PC-9 (cell line): ENCODE measurements at regions not wholly inside any gene's neighbourhood (a gene's known extent, or its start where the extent isn't known, plus 50 kb on each side); places are given as distances from the start of the nearest gene placed in this dataset.

ENCODE experiments used
- BruUV-seq: library from RNA; stranded (reverse); fragments of 400-500 nt; replicated peaks from 2 replicates; lab custom pipeline; 2021; lab: Mats Ljungman, UMichigan
- CTCF ChIA-PET: fragments of 300-600 bp; sonication (Branson Sonifier 250); formaldehyde crosslinking; loops from one replicate; lab custom pipeline; 2022; ENCODE audit warnings: antibody characterized with exemption; lab: Charles Lee
- POLR2A ChIA-PET: fragments of 300-600 bp; sonication (Branson Sonifier 250); formaldehyde crosslinking; loops from one replicate; lab custom pipeline; 2022; ENCODE audit warnings: antibody characterized with exemption; ENCODE audit not compliant: unreplicated experiment; lab: Charles Lee
- DNase-seq, 2 experiments: peaks; one replicate each; pipeline versions ENCODE4 v3.0.0 to v3.0.0-alpha.2; 2015 to 2022; ENCODE audit warnings: mixed read lengths in 1 of 2
- H2AFZ ChIP-seq: fragments of 200-600 bp; sonication (generic); 2 replicates; pipeline ENCODE4 v1.8.1; 2017; ENCODE audit warnings: antibody characterized with exemption
- H3F3A ChIP-seq: fragments of 200-600 bp; sonication (generic); 2 replicates; pipeline ENCODE4 v1.8.1; 2017; ENCODE audit warnings: antibody characterized with exemption, mild to moderate bottlenecking, low read depth; ENCODE audit not compliant: insufficient read depth
- H3K27ac ChIP-seq: fragments of 200-600 bp; sonication (generic); 2 replicates; pipeline ENCODE4 v1.6.1; 2016; ENCODE audit warnings: mixed run types
- H3K27me3 ChIP-seq: fragments of 200-600 bp; sonication (generic); 2 replicates; pipeline ENCODE4 v1.6.1; 2016; ENCODE audit warnings: low read depth, mixed run types; ENCODE audit not compliant: insufficient read depth
- H3K36me3 ChIP-seq: fragments of 200-600 bp; sonication (generic); 2 replicates; pipeline ENCODE4 v1.6.1; 2016; ENCODE audit warnings: low read depth, mixed run types
- H3K4me1 ChIP-seq: fragments of 200-600 bp; sonication (generic); replicated peaks from 2 replicates; pipeline ENCODE4 v1.6.1; 2016; ENCODE audit warnings: mixed run types; ENCODE audit not compliant: insufficient read depth
- H3K4me2 ChIP-seq: fragments of 200-600 bp; sonication (generic); 2 replicates; pipeline ENCODE4 v1.6.1; 2017; ENCODE audit warnings: mixed run types
- H3K4me3 ChIP-seq: fragments of 200-600 bp; sonication (generic); 2 replicates; pipeline ENCODE4 v1.6.1; 2016; ENCODE audit warnings: mixed run types
- H3K79me2 ChIP-seq: fragments of 200-600 bp; sonication (generic); 2 replicates; pipeline ENCODE4 v1.6.1; 2017; ENCODE audit warnings: low read depth, mixed run types
- H3K9me2 ChIP-seq: fragments of 200-600 bp; sonication (generic); 2 replicates; pipeline ENCODE4 v1.8.1; 2017; ENCODE audit warnings: mild to moderate bottlenecking; ENCODE audit not compliant: insufficient read depth
- H3K9me3 ChIP-seq: fragments of 200-600 bp; sonication (generic); 2 replicates; pipeline ENCODE4 v1.8.1; 2016; ENCODE audit warnings: low read depth; ENCODE audit not compliant: insufficient read depth
- H4K20me1 ChIP-seq: fragments of 200-600 bp; sonication (generic); 2 replicates; pipeline ENCODE4 v1.8.1; 2017; ENCODE audit not compliant: insufficient read depth
- EZH2 ChIP-seq: fragments of 200-600 bp; sonication (generic); IDR thresholded peaks from 2 replicates; pipeline ENCODE4 v1.8.0; 2017; ENCODE audit warnings: antibody characterized with exemption, low read depth
- intact Hi-C: fragments of 100-400 bp; cut with micrococcal nuclease; formaldehyde crosslinking; loops from one replicate; pipeline ENCODE4 v1.10.0; 2022; ENCODE audit not compliant: unreplicated experiment
- TF ChIP-seq, protein P1 (sequence below): fragments of 200-600 bp; sonication (generic); conservative IDR thresholded peaks from 2 replicates; pipeline ENCODE4 v1.6.1; 2017; ENCODE audit warnings: mixed run types, antibody characterized with exemption, mild to moderate bottlenecking, moderate library complexity

DNA sequence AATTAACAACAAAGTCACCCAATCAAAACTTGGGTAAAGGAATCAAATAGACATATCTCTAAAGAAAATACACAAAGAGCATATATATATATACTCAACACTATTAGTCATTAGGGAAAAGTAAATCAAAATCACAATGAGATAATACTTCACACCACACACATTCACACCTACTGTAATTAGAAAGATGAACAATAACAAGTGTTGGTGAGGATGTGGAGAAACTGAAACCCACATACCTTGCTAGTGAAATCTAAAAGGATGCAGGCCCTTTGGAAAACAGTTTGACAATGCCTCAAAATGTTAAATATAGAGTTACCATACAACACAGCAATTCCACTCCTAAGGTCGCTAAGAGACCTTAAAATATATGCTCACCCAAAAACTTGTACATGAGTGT is 177.1 kb downstream of the ANKRD60 start:
- POLR2A ChIA-PET: no interaction called here
- H3K79me2 ChIP-seq: no peaks in the 10 kb centered on the region
- H3K9me2 ChIP-seq: no peaks in the 10 kb centered on the region
- intact Hi-C loops: no loop called here
- no peaks in the 10 kb centered on the region for H3K27me3 ChIP-seq
- CTCF ChIA-PET: no interaction called here
- no peaks in the 10 kb centered on the region for H3K36me3 ChIP-seq
- DNase-seq: no peak
- BruUV-seq: no TSS peak
- no peak overlapping the region for H3K27ac ChIP-seq
- H3K4me3 ChIP-seq: no peak overlapping the region
- peaks cover 11% of the 10 kb centered on the region for H3K9me3 ChIP-seq
- no peaks in the 10 kb centered on the region for H3F3A ChIP-seq
- no peak overlapping the region for H2AFZ ChIP-seq
- no peaks in the 10 kb centered on the region for H4K20me1 ChIP-seq
- no peak for TF ChIP-seq EZH2
- TF ChIP-seq, protein P1, sequence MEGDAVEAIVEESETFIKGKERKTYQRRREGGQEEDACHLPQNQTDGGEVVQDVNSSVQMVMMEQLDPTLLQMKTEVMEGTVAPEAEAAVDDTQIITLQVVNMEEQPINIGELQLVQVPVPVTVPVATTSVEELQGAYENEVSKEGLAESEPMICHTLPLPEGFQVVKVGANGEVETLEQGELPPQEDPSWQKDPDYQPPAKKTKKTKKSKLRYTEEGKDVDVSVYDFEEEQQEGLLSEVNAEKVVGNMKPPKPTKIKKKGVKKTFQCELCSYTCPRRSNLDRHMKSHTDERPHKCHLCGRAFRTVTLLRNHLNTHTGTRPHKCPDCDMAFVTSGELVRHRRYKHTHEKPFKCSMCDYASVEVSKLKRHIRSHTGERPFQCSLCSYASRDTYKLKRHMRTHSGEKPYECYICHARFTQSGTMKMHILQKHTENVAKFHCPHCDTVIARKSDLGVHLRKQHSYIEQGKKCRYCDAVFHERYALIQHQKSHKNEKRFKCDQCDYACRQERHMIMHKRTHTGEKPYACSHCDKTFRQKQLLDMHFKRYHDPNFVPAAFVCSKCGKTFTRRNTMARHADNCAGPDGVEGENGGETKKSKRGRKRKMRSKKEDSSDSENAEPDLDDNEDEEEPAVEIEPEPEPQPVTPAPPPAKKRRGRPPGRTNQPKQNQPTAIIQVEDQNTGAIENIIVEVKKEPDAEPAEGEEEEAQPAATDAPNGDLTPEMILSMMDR: no peak
- no peak overlapping the region for H3K4me2 ChIP-seq
- H3K4me1 ChIP-seq: no peaks in the 10 kb centered on the region

DNA sequence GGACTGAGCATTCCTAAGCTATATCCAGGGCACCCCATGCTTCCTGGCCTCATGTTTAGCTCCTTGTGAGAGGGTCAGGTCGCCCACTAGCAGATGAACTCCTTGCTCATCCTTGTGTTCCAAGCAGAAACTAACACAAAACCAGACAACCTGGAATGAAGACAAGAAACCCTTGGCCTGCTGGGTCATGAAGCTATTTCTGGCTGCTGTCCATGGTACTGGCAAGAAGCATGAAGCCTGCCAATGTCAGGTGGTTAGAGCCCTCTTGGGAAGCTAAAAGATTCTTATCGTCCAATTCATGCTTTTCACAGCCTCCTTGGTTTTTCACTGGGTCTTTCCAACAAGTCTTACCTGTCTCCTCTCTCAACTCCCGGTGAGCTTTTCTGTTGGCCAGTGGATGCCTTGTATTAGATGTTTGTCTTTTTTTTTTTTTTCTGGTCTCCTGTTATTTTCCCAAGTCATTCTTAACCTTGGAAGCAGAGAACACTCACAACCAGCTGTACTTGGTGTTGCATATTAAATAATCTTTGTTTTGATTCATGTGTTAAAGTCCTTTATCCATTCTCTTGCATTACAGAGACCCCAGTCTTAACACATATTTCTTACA is 180.3 kb downstream of the ANKRD60 start:
- H3F3A ChIP-seq: no peaks in the 10 kb centered on the region
- H3K9me3 ChIP-seq: peaks cover 11% of the 10 kb centered on the region
- ChIA-PET POLR2A (no interaction called here), CTCF (no interaction called here)
- H3K36me3 ChIP-seq: no peaks in the 10 kb centered on the region
- H3K27me3 ChIP-seq: no peaks in the 10 kb centered on the region
- intact Hi-C loops: no loop called here
- TF ChIP-seq, protein P1: no peak
- no peak for TF ChIP-seq EZH2
- no TSS peak for BruUV-seq
- H3K9me2 ChIP-seq: no peaks in the 10 kb centered on the region
- no peak overlapping the region for H3K27ac ChIP-seq
- H3K79me2 ChIP-seq: no peaks in the 10 kb centered on the region
- H3K4me2 ChIP-seq: no peak overlapping the region
- no peak overlapping the region for H3K4me3 ChIP-seq
- DNase-seq: peak; percentile 33 to 60
- no peak overlapping the region for H2AFZ ChIP-seq
- no peaks in the 10 kb centered on the region for H3K4me1 ChIP-seq
- no peaks in the 10 kb centered on the region for H4K20me1 ChIP-seq

DNA sequence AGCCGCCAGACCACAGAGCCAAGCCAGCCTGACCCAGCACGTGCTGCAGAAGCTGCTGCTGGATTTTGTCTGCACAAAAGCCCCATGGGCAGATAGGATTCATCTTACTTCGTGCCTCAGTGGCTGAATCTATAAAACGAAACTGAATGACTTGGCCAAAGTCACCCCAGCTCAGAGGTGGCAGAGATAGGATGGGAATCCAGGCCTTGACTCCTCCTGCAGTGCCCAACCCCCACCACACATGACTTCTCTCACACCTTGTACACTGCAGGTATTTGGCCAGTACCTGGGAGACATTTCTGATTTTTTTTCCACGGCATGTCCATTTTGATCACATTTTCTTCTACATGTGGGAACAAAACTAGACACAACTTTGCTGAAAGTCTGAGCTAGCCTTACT is 182.1 kb downstream of the ANKRD60 start:
- ChIA-PET POLR2A (no interaction called here), CTCF (no interaction called here)
- H3K4me3 ChIP-seq: no peak overlapping the region
- no peak overlapping the region for H3K27ac ChIP-seq
- H3K9me2 ChIP-seq: no peaks in the 10 kb centered on the region
- no TSS peak for BruUV-seq
- no peaks in the 10 kb centered on the region for H3F3A ChIP-seq
- no peaks in the 10 kb centered on the region for H3K79me2 ChIP-seq
- no peak for DNase-seq
- no peaks in the 10 kb centered on the region for H4K20me1 ChIP-seq
- intact Hi-C loops: no loop called here
- H3K9me3 ChIP-seq: peaks cover 4% of the 10 kb centered on the region; the same call in 1 of the 2 replicates
- no peak overlapping the region for H3K4me2 ChIP-seq
- H3K27me3 ChIP-seq: no peaks in the 10 kb centered on the region
- no peaks in the 10 kb centered on the region for H3K36me3 ChIP-seq
- H2AFZ ChIP-seq: no peak overlapping the region
- TF ChIP-seq, protein P1: no peak
- TF ChIP-seq EZH2: no peak
- no peaks in the 10 kb centered on the region for H3K4me1 ChIP-seq
